HEK293 (cell line): ENCODE measurements at regions not wholly inside any gene's neighbourhood (a gene's known extent, or its start where the extent isn't known, plus 50 kb on each side); places are given as distances from the start of the nearest gene placed in this dataset.

Source experiments
- CTCF ChIP-seq: fragments of 450-650 bp; formaldehyde crosslinking; IDR thresholded peaks from 2 replicates; pipeline ENCODE4 v1.5.1; 2016; ENCODE audit warnings: missing biosample characterization, missing genetic modification characterization
- ZSCAN18 ChIP-seq: fragments of 450-650 bp; formaldehyde crosslinking; IDR thresholded peaks from 2 replicates; pipeline ENCODE4 v1.5.1; 2016; ENCODE audit warnings: missing biosample characterization, missing genetic modification characterization

- TF ChIP-seq CTCF (tag by site-specific recombination) (no peak), ZSCAN18 (tag by site-specific recombination) (no peak)
Observed at GRCh38 chr5:126133424-126133823, 289.8 kb upstream of the GRAMD2B start.
